K562 (cell line): ENCODE measurements at regions not wholly inside any gene's neighbourhood (a gene's known extent, or its start where the extent isn't known, plus 50 kb on each side); places are given as distances from the start of the nearest gene placed in this dataset.

Experiments used
- ATAC-seq: fragments of 200-7000 bp; cut with Tn5 transposase; 3 replicates; pipeline ENCODE4 v1.9.1; 2020; ENCODE audit warnings: moderate library complexity
- BruUV-seq: library from RNA; stranded (reverse); fragments of 400-500 nt; replicated peaks from 2 replicates; lab custom pipeline; 2021; lab: Mats Ljungman, UMichigan
- CTCF ChIA-PET: fragments of 300-600 bp; formaldehyde crosslinking; extraction: SDS; loops from one replicate; lab custom pipeline; 2021; ENCODE audit warnings: low intra/inter-chr PET ratio; lab: Yijun Ruan, JAX
- POLR2A ChIA-PET: fragments of 300-600, 350-650 bp; sonication (Branson Sonifier 250); formaldehyde crosslinking; extraction: SDS; loops from one replicate; lab custom pipeline; 2021; ENCODE audit warnings: antibody characterized with exemption, inconsistent platforms; lab: Yijun Ruan, JAX
- DNase-seq, 4 experiments: peaks; one replicate each; pipeline versions ENCODE4 v3.0.0 to v3.0.0-alpha.2; 2011 to 2018; ENCODE audit warnings: low spot score in 3 of 4, mixed read lengths in 3 of 4; ENCODE audit errors: extremely low read depth in 1 of 4
- FAIRE-seq: peaks from 2 replicates; lab custom pipeline; 2011; peaks lifted over from hg19 to GRCh38; lab: Jason Lieb, UNC
- H2AFZ ChIP-seq: 2 replicates; pipeline ENCODE4 v1.6.0; 2011; ENCODE audit warnings: low read depth, low read length, control low read depth, inconsistent platforms
- H3K27ac ChIP-seq: fragments of 200-600 bp; 3 replicates; pipeline ENCODE4 v1.8.0; 2011; ENCODE audit warnings: low read depth, mild to moderate bottlenecking, control low read depth, inconsistent platforms, low read length, moderate library complexity, mixed read lengths; ENCODE audit errors: extremely low read depth
- H3K27me3 ChIP-seq, 2 experiments: fragments of 300-600 bp in 1 of 2; 2 replicates in 1 of 2; 3 replicates in 1 of 2; pipeline versions ENCODE4 v1.6.0 to v1.8.0; 2011; ENCODE audit warnings: inconsistent platforms in 2 of 2, low read length in 2 of 2, mild to moderate bottlenecking in 1 of 2, mixed read lengths in 1 of 2, moderate library complexity in 1 of 2; ENCODE audit not compliant: control insufficient read depth in 2 of 2, insufficient read depth in 2 of 2
- H3K36me3 ChIP-seq: fragments of 300-600 bp; 3 replicates; pipeline ENCODE4 v1.8.0; 2011; ENCODE audit warnings: mild to moderate bottlenecking, low read length, inconsistent platforms; ENCODE audit not compliant: control insufficient read depth, insufficient read depth
- H3K4me1 ChIP-seq, 2 experiments: fragments of 200-600 bp in 1 of 2; replicated peaks in 1 of 2; 2 replicates in 1 of 2; 3 replicates in 1 of 2; pipeline versions ENCODE4 v1.5.1 to v1.8.0; 2011; ENCODE audit warnings: inconsistent platforms in 2 of 2, low read length in 2 of 2, mild to moderate bottlenecking in 1 of 2, mixed read lengths in 1 of 2, moderate library complexity in 1 of 2; ENCODE audit not compliant: control insufficient read depth in 2 of 2, insufficient read depth in 2 of 2
- H3K4me2 ChIP-seq: 2 replicates; pipeline ENCODE4 v1.6.1; 2011; ENCODE audit warnings: low read length, control low read depth, inconsistent platforms, mixed read lengths; ENCODE audit not compliant: insufficient read depth
- H3K4me3 ChIP-seq: fragments of 200-600 bp; sonication (generic), shearing (Covaris generic); 2 replicates; pipeline ENCODE4 v1.5.1; 2016; ENCODE audit warnings: control low read depth, inconsistent platforms
- H3K79me2 ChIP-seq: fragments of 200-600 bp; 3 replicates; pipeline ENCODE4 v1.8.0; 2011; ENCODE audit warnings: low read length, inconsistent platforms; ENCODE audit not compliant: control insufficient read depth, insufficient read depth
- H3K9ac ChIP-seq, 2 experiments: 2 replicates each; pipeline versions ENCODE4 v1.6.0 to v1.6.1; 2011; ENCODE audit warnings: low read depth in 2 of 2, low read length in 2 of 2, control low read depth in 1 of 2, inconsistent platforms in 1 of 2, mild to moderate bottlenecking in 1 of 2, mixed read lengths in 1 of 2; ENCODE audit not compliant: insufficient read depth in 1 of 2
- H3K9me1 ChIP-seq: one replicate; pipeline ENCODE4 v1.6.0; 2011; ENCODE audit warnings: inconsistent platforms, mild to moderate bottlenecking, low read length, moderate library complexity; ENCODE audit not compliant: control insufficient read depth, insufficient read depth
- H3K9me3 ChIP-seq: replicated peaks from 2 replicates; pipeline ENCODE4 v1.5.1; 2011; ENCODE audit warnings: low read depth, low read length, inconsistent platforms; ENCODE audit not compliant: control insufficient read depth, insufficient read depth
- H4K20me1 ChIP-seq: replicated peaks from 2 replicates; pipeline ENCODE4 v1.6.1; 2011; ENCODE audit warnings: low read length, inconsistent platforms, mixed read lengths; ENCODE audit not compliant: control insufficient read depth, insufficient read depth
- CEBPB ChIP-seq: fragments of 450-650 bp; IDR thresholded peaks from 2 replicates; pipeline ENCODE4 v1.6.1; 2016; ENCODE audit warnings: missing genetic modification characterization, missing compliant biosample characterization
- FOXJ3 ChIP-seq: sonication (generic); formaldehyde crosslinking; IDR thresholded peaks from 2 replicates; pipeline ENCODE4 v1.4.0; 2020; ENCODE audit warnings: mild to moderate bottlenecking, missing genetic modification reagents
- TSC22D4 ChIP-seq: fragments of 450-650 bp; IDR thresholded peaks from 2 replicates; pipeline ENCODE4 v1.6.1; 2016; ENCODE audit warnings: missing genetic modification characterization, missing biosample characterization, control low read depth
- ZC3H4 ChIP-seq: sonication (generic); formaldehyde crosslinking; IDR thresholded peaks from 2 replicates; pipeline ENCODE4 v1.9.0; 2021; ENCODE audit warnings: missing genetic modification reagents, borderline replicate concordance
- ZKSCAN8 ChIP-seq: fragments of 200-800 bp; sonication (Bioruptor generic); IDR thresholded peaks from 2 replicates; pipeline ENCODE4 v1.6.1; 2016; ENCODE audit warnings: missing genetic modification characterization, missing compliant biosample characterization
- ZNF124 ChIP-seq: sonication (generic); formaldehyde crosslinking; IDR thresholded peaks from 2 replicates; pipeline ENCODE4 v1.8.1; 2022; ENCODE audit warnings: missing genetic modification reagents
- ZNF764 ChIP-seq: fragments of 250-450 bp; sonication (Bioruptor Pico); IDR thresholded peaks from 2 replicates; pipeline ENCODE4 v1.4.0; 2020; ENCODE audit warnings: low read depth, mild to moderate bottlenecking, moderate library complexity
- WGBS: fragments of 100-300 bp; shearing (Covaris generic); methylation state at CpG from one replicate; pipeline ENCODE4 v1.1.6; 2016; ENCODE audit warnings: low coverage, mixed read lengths; ENCODE audit not compliant: insufficient coverage; ENCODE audit errors: missing lambda C conversion rate; 5-methylcytosine and 5-hydroxymethylcytosine counted together
- in situ Hi-C: fragments of 300-500 bp; cut with MboI; formaldehyde crosslinking; loops from 4 replicates; pipeline ENCODE4 v1.15.0; 2018; ENCODE audit warnings: inconsistent platforms, mixed read lengths
- intact Hi-C: fragments of 100-400 bp; cut with micrococcal nuclease; formaldehyde crosslinking; loops from 2 replicates; pipeline ENCODE4 v1.14.2; 2022
- TF ChIP-seq, protein P1 (sequence below), 2 experiments: fragments of 450-650 bp in 1 of 2; IDR thresholded peaks; 2 replicates each; pipeline ENCODE4 v1.6.1; 2011 to 2017; ENCODE audit warnings: low read depth in 2 of 2, antibody characterized with exemption in 1 of 2, borderline replicate concordance in 1 of 2, low read length in 1 of 2, mild to moderate bottlenecking in 1 of 2, mixed read lengths in 1 of 2; ENCODE audit not compliant: control insufficient read depth in 1 of 2
- TF ChIP-seq, protein P2 (sequence below), 2 experiments: fragments of 450-650 bp; conservative IDR thresholded peaks; 2 replicates each; pipeline ENCODE4 v1.6.1; 2017; ENCODE audit warnings: mild to moderate bottlenecking in 2 of 2, moderate library complexity in 2 of 2

- Histone ChIP-seq H3K79me2 (no peaks in the 10 kb centered on the region), H3K36me3 (no peaks in the 10 kb centered on the region), H3K27ac (no peak overlapping the region), H3K4me2 (no peak overlapping the region), H4K20me1 (no peaks in the 10 kb centered on the region), H3K9me1 (no peaks in the 10 kb centered on the region), H3K4me3 (no peak overlapping the region), H3K9ac (no peak overlapping the region), H3K9me3 (no peaks in the 10 kb centered on the region), H3K27me3 (no peaks in the 10 kb centered on the region), H3K4me1 (no peaks in the 10 kb centered on the region)
- FAIRE-seq = no peak
- ATAC-seq = no peak
- in situ Hi-C loops (no loop called here), intact Hi-C loops (no loop called here)
- POLR2A ChIA-PET = no interaction called here
- WGBS = 0% methylated on average over 2 of the region's 3 CpGs
- BruUV-seq = no TSS peak
- no peak for DNase-seq
- TF ChIP-seq TSC22D4 (tag) (no peak), ZNF124 (CRISPR knock-in tag) (no peak), ZKSCAN8 (CRISPR knock-in tag) (no peak), FOXJ3 (CRISPR knock-in tag) (no peak), ZC3H4 (no peak), CEBPB (tag) (no peak), ZNF764 (CRISPR knock-in tag) (no peak)
- TF ChIP-seq, protein P1, sequence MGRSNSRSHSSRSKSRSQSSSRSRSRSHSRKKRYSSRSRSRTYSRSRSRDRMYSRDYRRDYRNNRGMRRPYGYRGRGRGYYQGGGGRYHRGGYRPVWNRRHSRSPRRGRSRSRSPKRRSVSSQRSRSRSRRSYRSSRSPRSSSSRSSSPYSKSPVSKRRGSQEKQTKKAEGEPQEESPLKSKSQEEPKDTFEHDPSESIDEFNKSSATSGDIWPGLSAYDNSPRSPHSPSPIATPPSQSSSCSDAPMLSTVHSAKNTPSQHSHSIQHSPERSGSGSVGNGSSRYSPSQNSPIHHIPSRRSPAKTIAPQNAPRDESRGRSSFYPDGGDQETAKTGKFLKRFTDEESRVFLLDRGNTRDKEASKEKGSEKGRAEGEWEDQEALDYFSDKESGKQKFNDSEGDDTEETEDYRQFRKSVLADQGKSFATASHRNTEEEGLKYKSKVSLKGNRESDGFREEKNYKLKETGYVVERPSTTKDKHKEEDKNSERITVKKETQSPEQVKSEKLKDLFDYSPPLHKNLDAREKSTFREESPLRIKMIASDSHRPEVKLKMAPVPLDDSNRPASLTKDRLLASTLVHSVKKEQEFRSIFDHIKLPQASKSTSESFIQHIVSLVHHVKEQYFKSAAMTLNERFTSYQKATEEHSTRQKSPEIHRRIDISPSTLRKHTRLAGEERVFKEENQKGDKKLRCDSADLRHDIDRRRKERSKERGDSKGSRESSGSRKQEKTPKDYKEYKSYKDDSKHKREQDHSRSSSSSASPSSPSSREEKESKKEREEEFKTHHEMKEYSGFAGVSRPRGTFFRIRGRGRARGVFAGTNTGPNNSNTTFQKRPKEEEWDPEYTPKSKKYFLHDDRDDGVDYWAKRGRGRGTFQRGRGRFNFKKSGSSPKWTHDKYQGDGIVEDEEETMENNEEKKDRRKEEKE (IDR thresholded peaks at IDR 0.05; ENCODE audit: borderline replicate concordance in 1 of 2, control insufficient read depth in 1 of 2, low read depth in 2 of 2, low read length in 1 of 2) = no peak
- TF ChIP-seq, protein P2, sequence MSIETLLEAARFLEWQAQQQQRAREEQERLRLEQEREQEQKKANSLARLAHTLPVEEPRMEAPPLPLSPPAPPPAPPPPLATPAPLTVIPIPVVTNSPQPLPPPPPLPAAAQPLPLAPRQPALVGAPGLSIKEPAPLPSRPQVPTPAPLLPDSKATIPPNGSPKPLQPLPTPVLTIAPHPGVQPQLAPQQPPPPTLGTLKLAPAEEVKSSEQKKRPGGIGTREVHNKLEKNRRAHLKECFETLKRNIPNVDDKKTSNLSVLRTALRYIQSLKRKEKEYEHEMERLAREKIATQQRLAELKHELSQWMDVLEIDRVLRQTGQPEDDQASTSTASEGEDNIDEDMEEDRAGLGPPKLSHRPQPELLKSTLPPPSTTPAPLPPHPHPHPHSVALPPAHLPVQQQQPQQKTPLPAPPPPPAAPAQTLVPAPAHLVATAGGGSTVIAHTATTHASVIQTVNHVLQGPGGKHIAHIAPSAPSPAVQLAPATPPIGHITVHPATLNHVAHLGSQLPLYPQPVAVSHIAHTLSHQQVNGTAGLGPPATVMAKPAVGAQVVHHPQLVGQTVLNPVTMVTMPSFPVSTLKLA (conservative IDR thresholded peaks at IDR 0.05) = no peak
- TF ChIP-seq, all 486 proteins: peak for 0
- CTCF ChIA-PET = no interaction called here
- H2AFZ ChIP-seq = no peak overlapping the region
Observed at GRCh38 chr10:105714728-105715127, 1073.6 kb downstream of the SORCS3 start.
